ENCODE measurements at regions not wholly inside any gene's neighbourhood (a gene's known extent, or its start where the extent isn't known, plus 50 kb on each side); places are given as distances from the start of the nearest gene placed in this dataset.
A peak's percentile ranks its signal among the peaks of the same experiment; 100 is the strongest.

DNA sequence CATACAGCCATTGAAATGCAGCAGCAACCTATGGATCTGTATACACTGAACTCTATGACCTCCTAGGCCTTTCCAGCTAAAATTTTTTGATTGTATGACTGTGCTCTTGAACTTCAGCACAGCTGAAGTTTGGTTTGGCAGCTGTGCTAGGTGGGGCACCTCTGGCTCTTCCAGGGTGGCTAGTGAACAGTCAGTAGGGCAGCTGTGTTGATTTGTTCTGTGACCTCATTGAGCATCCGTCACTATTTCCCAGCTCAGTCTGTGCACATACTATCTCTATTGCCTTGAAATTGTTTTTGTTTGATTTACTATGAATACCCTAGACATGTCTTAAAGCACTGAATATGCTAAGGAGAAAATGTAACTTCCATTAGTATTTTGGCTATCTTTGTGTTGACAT, 363.2 kb upstream of the NAALADL2 start:
- Histone ChIP-seq H3K4me1 (peaks cover 0 to 26% (median 4%) of the 10 kb centered on the region in 9 donors), H3K9me3 (no peaks in the 10 kb centered on the region), H3K27ac (no peak overlapping the region), H3K4me3 (no peak overlapping the region), H3K27me3 (no peaks in the 10 kb centered on the region), H3K36me3 (no peaks in the 10 kb centered on the region)
- intact Hi-C loops (cut with DNase I), result no loop called here
- TF ChIP-seq, protein P1, sequence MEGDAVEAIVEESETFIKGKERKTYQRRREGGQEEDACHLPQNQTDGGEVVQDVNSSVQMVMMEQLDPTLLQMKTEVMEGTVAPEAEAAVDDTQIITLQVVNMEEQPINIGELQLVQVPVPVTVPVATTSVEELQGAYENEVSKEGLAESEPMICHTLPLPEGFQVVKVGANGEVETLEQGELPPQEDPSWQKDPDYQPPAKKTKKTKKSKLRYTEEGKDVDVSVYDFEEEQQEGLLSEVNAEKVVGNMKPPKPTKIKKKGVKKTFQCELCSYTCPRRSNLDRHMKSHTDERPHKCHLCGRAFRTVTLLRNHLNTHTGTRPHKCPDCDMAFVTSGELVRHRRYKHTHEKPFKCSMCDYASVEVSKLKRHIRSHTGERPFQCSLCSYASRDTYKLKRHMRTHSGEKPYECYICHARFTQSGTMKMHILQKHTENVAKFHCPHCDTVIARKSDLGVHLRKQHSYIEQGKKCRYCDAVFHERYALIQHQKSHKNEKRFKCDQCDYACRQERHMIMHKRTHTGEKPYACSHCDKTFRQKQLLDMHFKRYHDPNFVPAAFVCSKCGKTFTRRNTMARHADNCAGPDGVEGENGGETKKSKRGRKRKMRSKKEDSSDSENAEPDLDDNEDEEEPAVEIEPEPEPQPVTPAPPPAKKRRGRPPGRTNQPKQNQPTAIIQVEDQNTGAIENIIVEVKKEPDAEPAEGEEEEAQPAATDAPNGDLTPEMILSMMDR (IDR thresholded peaks at IDR 0.05), result no peak
- 74 to 83% methylated on average over 1 of the region's 1 CpG for WGBS, 2 donors
- ATAC-seq (peak in 1 of 8 donors; percentile 47), DNase-seq (no peak)

GRCh38 chr3:174498638-174499037, 360.5 kb upstream of the NAALADL2 start:
- H3K27ac ChIP-seq, result no peak overlapping the region

DNA sequence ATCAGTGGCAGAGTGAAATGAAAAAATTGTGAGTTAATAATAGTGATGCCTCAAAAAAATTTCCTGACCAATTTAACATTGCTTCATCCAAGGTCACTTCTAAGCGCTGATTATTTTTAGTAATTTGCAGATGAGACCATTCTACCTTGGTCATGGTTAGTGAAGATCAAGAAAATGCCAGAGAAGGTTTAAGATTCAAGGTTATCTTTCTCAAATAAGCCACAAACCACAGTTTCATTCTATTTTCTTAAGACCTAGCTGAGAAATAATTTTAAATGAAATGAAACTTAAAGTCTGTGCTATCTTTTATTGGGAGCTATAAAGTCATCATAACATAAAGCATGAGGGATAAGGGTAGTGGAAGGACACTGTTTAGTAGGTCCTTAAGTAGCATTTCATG, 353.9 kb upstream of the NAALADL2 start:
- Histone ChIP-seq H3K27me3 (no peaks in the 10 kb centered on the region), H3K9me3 (no peaks in the 10 kb centered on the region), H3K4me3 (no peak overlapping the region), H3K36me3 (no peaks in the 10 kb centered on the region), H3K27ac (no peak overlapping the region), H3K4me1 (no peaks in the 10 kb centered on the region)
- DNase-seq (no peak), ATAC-seq (no peak)
- intact Hi-C loops (cut with DNase I), result no loop called here
- 95 to 100% methylated on average over 1 of the region's 1 CpG for WGBS, 2 donors
- TF ChIP-seq, protein P1 (IDR thresholded peaks at IDR 0.05), result no peak

More at GRCh38 chr3:174498638-174499037, 360.5 kb upstream of the NAALADL2 start:
- Histone ChIP-seq H3K4me3 (no peak overlapping the region), H3K27me3 (no peaks in the 10 kb centered on the region), H3K36me3 (no peaks in the 10 kb centered on the region), H3K4me1 (peaks cover 0 to 14% (median under 1%) of the 10 kb centered on the region in 9 donors), H3K9me3 (no peaks in the 10 kb centered on the region)
- intact Hi-C loops (cut with DNase I), result no loop called here
- WGBS, 2 donors, result 16 to 24% methylated on average over 2 of the region's 2 CpGs
- ATAC-seq (no peak), DNase-seq (no peak)
- TF ChIP-seq, protein P1 (IDR thresholded peaks at IDR 0.05), result no peak

GRCh38 chr3:174524203-174524602, 334.9 kb upstream of the NAALADL2 start:
- H3K27me3 ChIP-seq, result no peaks in the 10 kb centered on the region
- H3K4me3 ChIP-seq, result no peak overlapping the region
- no peak overlapping the region for H3K27ac ChIP-seq
- TF ChIP-seq, protein P1 (IDR thresholded peaks at IDR 0.05), result no peak
- H3K4me1 ChIP-seq, result no peaks in the 10 kb centered on the region
- intact Hi-C loops (cut with DNase I), result no loop called here
- no peaks in the 10 kb centered on the region for H3K36me3 ChIP-seq
- DNase-seq (no peak), ATAC-seq (no peak)
- H3K9me3 ChIP-seq, result peaks cover 0 to 4% (median 0%) of the 10 kb centered on the region in 11 donors
- WGBS, 2 donors, result 97 to 98% methylated on average over 3 of the region's 3 CpGs

All from heart right ventricle (tissue), 16 donors.